GM11168 (cell line): ENCODE measurements at regions not wholly inside any gene's neighbourhood (a gene's known extent, or its start where the extent isn't known, plus 50 kb on each side); places are given as distances from the start of the nearest gene placed in this dataset.
"Not testable (repeated sequence)": the region's sequence is repeated elsewhere in the genome, so short reads cannot be mapped to it uniquely, and the experiment has no call there.

Experiments used
- in situ Hi-C: fragments of 300-500 bp; cut with MboI; formaldehyde crosslinking; loops from one replicate; pipeline ENCODE4 v1.12.0; 2022; ENCODE audit warnings: low sequenced_read_pairs; ENCODE audit not compliant: unreplicated experiment

DNA sequence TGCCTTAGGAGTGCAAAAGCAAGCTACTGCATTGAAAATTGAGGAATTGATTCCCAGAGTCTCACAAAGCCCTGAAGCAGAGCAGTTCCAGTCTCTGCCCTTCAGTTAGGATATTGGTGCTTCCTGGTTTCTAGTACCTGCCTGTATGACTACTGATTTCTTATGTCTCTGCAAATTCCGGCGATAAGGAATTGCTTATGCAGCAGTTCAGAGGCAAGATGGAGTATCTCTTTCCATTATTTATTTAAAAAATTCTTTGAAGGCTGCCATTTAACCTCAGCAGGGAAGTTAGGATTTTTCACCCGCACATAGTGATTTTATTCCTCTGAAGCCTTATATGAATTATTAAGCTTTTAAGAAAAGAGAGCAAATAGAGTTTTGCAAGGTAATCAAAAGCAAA is 184.9 kb upstream of the SSTR1 start:
- in situ Hi-C loops: no loop called here

DNA sequence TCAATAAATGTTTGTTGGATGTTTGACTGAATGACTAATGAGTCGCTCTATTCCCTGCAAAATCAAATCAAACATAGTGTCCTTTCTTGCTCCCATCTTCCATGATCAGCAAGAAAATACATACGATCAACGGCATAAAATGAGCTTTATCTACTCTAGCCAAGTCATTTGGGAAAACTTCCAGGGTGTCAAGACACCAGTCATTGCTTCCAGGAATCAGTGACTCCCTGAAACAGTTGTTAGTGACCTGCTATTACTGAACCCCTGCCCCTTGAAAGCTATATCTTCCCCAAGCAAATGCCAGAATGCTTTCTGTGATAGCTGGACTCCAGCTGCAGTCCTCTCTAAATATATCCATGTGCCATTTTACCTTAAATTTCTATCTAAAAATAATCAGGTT is 169.5 kb upstream of the SSTR1 start:
- in situ Hi-C loops: no loop called here

DNA sequence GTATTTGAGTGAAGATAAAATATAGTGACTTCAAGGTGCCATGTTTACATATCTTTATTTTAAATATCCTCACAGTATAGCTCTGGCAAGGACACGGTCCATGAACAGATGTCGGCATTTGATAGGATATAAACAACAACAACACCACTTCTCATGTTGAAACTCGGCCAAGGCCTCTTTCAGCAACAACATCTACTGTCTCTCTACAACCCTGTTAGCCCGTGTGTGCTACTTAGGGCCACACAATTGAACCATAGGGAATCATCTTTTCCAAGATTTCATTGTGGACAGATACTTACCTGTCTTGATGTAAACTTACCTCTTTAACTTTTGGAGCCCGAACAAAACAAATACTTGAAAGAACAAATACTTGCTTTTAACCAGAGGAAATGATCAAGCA is 168.7 kb upstream of the SSTR1 start:
- in situ Hi-C loops: no loop called here

DNA sequence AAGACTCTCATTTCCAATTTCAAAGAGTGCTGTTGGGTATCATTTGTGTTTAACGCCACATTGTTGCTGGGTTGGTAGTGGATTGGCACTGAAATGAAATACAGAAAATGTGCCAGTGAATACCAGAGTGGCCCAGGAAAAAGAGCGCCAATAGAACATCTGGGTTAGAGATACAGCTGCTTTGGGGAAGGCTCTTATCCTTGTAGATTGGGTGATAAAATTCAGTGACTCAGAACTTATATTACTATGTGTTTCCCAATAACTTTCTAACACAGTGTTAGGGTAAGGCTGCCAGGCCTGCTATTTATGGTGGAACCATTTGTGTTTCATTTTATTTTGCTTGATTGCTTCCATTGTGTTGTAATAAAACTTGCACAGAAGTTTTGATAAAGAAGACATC is 168.2 kb upstream of the SSTR1 start:
- in situ Hi-C loops: no loop called here

DNA sequence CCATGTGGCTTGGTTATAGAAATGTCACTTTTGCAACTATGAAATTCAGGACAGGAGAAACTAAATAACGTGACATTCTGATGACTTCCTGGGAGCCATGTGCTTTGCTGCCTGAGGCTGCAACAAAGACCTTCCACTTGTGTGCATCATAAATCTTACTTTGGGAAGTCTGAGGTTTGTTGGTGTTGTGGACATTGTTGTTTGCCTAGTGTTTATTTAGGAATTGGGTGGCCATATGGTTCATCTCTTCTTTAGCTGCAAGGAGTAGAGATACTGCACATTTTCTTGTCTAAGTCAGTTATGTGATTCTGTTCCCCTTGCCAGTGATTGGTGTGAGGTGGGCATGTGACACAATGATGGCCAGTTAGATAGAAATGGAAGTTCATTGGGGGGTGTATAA is 167.3 kb upstream of the SSTR1 start:
- in situ Hi-C loops: no loop called here

DNA sequence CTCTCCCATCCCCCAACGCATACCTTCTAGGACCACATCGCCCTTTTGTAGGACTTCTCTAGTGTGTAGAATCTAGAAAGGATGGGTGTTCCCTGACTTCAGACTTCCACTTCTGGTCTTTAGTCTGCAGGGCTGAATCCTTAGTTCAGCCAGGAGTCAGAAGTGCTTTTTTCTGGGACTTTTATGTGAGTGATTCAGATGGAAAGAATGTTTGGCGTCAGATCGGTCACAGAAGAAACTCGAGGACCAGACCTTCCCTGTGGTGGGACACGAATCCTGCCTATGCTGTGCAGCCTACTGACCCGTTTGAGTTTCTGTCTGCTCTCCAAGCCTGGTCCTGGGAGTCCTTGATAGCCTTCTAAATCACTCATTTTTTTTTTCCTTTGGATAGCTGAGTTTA is 165.4 kb upstream of the SSTR1 start:
- in situ Hi-C loops: no loop called here

DNA sequence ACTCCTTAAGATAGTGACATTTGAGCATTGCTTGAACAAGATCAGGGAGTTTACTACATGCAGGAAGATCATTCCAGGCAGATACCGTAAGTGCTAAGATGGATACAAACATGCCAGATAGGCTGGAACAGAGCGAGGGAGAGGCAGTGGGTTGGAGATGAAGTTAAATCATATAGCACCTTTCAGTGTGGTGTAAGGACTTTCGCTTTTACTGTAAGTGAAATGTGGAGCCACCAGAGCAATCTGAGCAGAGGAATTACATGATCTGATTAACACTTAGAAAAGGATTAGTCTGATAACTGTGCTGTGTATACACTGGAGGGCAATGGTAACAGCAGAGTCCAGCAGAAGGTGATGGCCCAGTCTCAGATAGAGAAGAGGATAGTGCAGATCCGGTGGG is 163.0 kb upstream of the SSTR1 start:
- in situ Hi-C loops: no loop called here

DNA sequence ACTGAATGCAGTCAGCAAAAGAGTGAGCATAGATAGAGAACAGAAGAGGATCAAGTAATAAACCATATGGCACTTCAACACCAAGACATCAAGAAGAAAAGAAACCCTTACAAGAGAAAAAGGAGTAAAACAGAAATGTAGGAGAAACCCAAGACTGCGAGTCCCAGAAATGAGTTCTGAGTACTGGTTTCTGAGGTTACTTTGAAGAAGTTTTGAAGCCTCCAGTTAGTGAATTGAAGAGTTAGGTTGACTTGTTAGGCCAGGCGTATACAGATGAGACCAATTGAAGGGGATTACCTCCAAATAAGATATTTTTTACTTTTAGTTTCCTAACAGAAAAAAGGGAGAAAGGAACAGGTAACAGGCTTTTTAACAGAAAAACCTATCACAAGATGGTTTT is 162.2 kb upstream of the SSTR1 start:
- in situ Hi-C loops: no loop called here

DNA sequence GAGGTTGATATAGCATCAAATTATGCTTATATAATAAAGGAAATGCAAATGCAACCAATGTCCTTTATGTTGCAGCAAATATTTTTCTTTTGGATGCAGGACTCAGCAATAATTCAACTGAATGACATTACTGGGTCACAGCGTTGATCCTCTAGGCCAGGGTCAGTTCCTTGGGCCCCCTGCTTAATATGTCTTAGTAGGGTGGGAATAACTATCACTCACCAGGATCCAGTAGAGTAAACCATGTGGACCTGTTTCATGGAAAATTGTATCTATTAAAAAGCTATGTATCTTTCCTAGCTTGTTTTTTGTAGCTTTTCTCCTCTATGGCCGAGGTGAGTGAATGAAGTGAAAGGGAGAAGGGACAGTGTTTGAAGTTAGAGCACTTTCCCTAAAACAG is 161.5 kb upstream of the SSTR1 start:
- in situ Hi-C loops: no loop called here

DNA sequence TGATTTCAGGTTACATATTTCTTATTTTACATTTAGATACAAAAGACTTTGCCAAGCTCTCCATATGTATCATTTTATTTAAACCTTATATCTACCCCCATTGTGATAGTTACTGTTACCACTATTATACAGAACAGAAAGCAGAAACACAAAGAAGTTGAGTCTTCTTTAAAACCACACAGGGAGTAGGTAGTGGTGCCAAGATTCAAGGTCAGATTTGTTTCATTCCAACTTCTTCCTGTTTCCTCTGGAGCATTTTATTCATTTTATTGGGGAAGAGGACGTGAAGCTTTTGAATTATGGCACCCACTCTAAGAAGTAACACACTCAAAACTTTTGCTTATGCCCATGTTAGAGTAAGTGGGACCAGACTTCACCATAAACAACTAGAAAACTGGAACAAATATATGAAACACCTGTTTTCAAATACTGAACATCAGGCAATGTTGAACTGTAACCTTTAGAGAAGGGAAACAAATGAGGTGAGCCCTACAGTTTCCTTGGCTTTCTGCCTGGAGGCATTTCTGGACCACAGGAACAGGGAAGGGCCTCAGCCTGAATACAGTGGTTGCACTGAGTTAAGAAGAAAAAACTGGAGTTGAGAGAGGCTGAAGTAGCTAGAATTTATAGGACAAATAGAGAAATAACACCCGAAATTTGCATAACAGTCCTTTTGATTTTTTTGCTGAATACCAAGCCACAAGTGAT is 160.4 kb upstream of the SSTR1 start:
- in situ Hi-C loops: no loop called here

DNA sequence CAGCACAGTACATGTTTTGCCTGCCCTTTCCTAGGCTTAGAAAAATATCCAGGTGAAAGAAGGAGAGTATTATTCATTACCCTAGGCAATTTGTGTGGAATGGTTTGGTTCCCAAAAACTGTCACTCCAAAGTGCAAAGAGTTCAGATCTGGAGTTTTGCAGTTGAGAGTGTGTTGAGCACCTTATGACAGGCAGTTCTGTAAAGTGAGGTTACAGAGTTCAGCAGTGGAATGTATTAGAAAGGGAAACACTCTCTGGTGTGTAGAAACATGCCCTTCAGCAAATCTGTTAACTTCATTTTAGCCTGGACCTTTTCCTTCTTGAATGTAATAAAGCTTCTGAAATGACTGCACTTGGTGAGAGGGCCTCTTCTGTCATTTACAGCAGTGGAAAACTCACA is 154.0 kb upstream of the SSTR1 start:
- in situ Hi-C loops: no loop called here

DNA sequence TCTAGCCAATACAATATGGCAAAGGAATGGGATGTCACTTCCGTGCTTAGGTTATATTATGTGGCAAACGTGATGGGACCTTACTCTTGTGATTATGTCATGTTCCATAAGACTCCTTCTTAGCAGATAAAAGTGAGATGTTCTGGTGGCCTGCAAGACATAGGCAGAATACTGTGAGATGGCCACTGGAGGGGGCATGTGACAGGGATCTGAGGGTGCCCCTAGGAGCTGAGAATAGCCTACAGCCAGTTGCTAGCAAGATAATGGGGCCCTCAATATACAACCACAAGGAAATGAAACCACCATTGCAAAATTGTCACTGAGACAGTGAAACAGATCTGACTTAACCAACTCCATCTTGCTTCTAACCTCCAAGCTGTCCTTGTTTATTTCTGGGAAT is 151.4 kb upstream of the SSTR1 start:
- in situ Hi-C loops: no loop called here

DNA sequence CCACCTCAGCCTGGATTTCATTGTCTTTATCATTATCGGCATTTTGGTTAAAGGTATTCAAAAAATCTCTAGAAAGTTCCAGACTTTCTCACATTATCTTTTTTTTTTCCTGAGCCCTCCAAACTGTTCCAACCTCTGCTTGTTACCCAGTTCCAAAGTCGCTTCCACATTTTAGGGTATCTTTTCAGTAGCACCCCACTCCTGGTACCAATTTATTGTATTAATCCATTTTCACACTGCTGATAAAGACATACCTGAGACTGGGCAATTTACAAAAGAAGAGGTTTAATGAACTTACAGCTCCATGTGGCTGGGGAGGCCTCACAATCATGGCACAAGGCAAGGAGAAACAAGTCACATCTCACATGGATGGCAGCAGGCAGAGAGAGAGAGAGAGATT is 145.5 kb upstream of the SSTR1 start:
- in situ Hi-C loops: not testable (repeated sequence)

DNA sequence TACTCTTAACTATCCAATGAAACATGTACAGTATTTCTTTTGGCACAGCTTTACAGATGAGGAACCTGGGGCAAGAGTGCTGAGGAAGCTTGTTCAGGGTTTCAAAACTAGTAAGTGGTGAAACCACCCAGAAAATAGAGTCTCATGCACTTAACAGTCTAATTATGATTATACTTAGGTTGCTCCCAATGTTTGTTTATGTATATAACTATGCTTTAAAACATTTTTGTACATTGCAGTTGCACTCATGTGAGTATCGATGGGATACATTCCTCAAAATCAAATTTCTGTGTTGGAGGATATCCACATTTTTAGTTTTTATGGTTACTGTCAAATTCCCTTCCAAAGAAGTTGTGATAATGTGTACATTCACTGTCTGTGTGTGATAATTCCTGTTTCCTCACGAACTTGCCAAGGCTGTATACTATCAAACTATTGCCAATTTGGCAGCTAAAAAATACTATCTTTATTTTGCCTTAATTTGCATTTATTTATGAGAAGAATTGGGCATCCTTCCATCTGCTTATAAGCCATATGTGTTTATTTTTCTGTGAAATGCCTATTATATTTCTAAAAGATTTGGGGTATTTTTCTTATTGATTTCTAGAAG is 143.9 kb upstream of the SSTR1 start:
- in situ Hi-C loops: no loop called here

DNA sequence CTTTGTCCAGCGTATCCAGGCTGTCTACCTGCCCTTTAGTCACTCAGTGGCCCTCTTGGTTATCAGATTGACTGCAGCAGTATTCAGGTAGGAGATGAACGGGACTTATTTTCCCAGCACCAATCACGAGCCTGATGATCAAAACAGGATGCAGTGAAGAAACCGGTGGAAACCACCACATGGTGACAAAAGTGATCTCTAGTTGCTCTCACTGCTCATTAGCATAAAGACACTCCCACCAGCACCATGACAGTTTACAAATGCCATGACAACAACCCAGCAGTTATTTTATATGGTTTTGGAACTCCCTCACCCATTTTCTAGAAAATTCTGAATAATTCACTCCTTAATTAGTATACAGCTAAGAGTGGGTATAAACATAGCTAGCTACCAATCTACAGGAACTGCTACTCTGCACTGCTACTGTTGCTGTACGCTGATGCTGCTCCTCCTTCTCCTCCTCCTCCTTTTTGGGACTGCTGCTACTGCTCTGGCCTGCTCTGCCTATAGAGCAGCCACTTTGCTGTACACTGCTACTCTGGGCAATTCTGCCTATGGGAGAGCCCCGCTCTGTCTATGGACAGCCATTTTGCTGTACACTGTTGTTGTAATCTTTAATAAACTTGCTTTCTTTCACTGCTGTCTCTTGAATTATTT is 142.5 kb upstream of the SSTR1 start:
- in situ Hi-C loops: no loop called here

DNA sequence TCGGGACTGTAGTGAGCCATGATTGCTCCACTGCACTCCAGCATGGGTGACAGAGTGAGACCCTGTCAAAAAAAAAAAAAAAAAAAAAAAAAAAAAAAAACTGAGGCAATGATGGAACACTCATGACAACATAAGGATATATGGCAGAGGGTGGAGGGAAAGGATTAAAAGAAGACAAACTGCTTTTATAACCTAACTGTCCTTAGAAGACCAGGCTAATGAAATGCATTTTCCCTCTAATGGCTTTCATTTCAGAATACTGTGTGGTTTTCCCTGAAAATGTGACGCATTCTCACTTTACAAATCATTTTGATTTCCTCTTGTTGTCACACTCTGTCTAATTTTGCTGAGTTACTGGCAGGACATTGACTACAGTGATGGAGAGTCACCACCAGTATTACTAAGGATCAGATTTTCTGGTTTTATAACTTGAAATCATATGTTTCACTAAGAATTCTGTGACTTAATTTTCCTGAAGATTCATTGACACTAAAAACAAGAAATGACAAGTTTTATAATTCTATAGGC is 137.6 kb upstream of the SSTR1 start:
- in situ Hi-C loops: no loop called here

DNA sequence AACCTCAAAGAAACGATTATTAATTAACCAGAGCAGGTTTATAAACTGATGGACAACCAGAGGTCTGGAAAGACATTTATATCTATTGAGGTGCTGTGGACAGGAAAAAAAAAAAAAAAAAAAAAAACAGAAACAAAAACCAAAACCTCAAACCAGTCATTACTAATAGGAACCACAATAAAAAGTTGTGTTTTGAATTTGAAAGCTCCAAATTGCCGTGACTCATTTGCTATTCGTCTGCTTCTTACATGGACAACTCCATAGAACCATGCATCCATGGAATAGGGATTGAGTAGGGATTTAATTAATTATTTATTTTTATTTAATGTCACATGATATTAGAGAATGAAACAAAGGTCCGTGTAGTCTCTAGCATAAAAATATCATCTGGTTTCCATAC is 134.1 kb upstream of the SSTR1 start:
- in situ Hi-C loops: no loop called here

DNA sequence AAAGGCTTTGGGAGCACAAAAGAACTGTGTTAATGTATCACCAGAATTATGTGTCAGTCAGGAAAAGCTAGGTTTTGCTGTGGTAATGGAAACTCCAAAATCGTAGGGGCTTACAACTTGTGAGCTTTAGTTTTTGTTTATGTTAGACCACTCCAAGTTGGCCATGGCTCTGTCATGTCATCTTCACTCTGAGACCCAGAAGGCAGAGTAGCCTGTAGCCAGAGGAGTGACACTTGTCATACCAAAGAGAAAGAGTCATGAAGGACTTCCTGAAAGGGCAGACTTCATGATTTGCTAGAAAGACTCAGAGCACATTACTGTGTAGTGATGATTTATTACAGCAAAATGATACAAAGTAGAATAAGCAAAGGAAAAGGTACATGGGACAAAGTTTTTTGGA is 133.6 kb upstream of the SSTR1 start:
- in situ Hi-C loops: no loop called here

DNA sequence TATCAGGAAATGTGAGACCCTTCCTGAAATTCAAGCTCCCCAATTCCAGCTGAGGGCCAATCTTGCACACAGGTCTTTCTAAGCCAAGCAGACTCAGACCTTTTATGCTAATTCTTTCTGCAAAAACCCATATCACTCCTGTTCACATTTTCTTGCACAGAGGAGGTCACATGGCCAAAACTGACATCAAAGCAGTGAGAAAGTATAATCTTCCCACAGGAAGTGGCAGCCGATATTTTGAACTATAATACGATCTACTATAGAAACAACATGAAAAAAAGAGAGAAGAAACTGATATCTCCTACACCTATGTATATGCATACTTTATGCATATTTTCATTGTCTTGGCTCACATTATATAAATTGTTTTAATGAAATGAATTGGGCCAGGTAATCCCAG is 132.9 kb upstream of the SSTR1 start:
- in situ Hi-C loops: no loop called here

DNA sequence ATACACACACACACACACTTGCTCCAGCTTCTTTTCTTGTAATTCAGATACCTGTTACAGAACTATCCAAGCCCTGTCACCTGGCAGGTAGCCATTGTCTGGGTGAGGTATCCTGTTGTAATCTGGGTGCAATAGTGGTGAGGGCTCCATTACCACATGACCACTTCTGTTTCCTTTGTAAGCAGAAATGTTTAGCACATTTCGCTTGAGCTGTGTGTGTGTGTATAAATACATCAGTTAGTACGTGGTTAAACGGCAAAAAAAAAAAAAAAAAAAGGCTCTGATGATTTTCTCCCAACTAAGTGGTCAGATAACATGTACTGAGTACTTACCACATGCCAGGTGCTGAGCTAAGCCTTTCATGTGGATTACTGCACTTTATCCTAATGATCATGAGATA is 129.3 kb upstream of the SSTR1 start:
- in situ Hi-C loops: no loop called here

DNA sequence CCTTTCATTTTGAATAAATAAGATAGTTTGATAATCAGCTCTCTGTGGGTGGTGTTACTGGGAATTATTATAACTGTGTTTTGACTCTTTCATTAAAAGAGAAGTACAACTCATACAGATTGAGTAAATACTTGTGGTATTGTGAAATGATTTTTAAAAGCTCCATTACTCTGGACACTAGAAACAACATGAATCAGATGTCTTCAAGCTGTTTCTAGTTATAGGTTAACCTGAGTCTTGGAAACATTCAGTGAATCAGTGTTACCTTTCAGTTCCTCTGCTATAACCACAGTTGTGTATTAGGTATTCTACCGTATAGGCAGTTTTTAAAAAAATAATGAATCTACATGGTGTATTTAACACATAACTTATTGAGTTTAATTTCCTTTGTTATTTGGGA is 128.4 kb upstream of the SSTR1 start:
- in situ Hi-C loops: no loop called here

DNA sequence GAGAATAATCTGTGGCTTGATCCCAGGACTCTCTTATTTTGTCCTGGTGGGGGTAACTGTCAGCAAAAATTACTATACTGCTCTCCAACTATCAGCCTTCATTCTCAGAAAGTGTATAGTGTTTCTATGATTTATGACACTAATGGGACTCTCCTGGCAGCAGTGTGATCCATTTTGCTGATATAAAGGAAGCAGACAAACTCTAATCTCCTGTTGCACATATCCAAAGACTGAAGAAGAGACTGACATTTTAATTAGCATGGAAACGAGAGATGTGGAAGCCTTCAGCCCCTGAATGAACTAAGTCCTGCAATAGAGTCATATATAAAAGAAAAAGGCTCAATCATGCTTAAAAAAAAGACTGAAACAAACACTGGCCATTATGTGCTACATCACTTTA is 127.8 kb upstream of the SSTR1 start:
- in situ Hi-C loops: no loop called here
